Left renal pelvis (tissue), 4 donors: ENCODE measurements at regions not wholly inside any gene's neighbourhood (a gene's known extent, or its start where the extent isn't known, plus 50 kb on each side); places are given as distances from the start of the nearest gene placed in this dataset.

Experiments
- DNase-seq, 4 donors: peaks; one replicate each; pipeline ENCODE4 v3.0.0-alpha.2; 2013; ENCODE audit warnings: low read depth in 4 of 4, low spot score in 3 of 4

- DNase-seq = no peak
Measured at GRCh38 chr12:115163710-115164109, 479.7 kb upstream of the TBX3 start.

- DNase-seq = peak in 1 of 4 donors; percentile 6
Measured at GRCh38 chr12:115160271-115161128, 476.5 kb upstream of the TBX3 start.

- DNase-seq = no peak
Measured at GRCh38 chr12:115158816-115159215, 474.8 kb upstream of the TBX3 start.

GRCh38 chr12:115155665-115156645, 472.0 kb upstream of the TBX3 start:
- DNase-seq = no peak

- no peak for DNase-seq
Measured at GRCh38 chr12:115149685-115150378, 465.9 kb upstream of the TBX3 start.

- no peak for DNase-seq
Measured at GRCh38 chr12:115149279-115149678, 465.3 kb upstream of the TBX3 start.

GRCh38 chr12:115147916-115148315, 463.9 kb upstream of the TBX3 start:
- DNase-seq = no peak

- DNase-seq = no peak
Measured at GRCh38 chr12:115146453-115146852, 462.5 kb upstream of the TBX3 start.

GRCh38 chr12:115144425-115144824, 460.4 kb upstream of the TBX3 start:
- DNase-seq = no peak

GRCh38 chr12:115140981-115141655, 457.1 kb upstream of the TBX3 start:
- no peak for DNase-seq

GRCh38 chr12:115137812-115138521, 454.0 kb upstream of the TBX3 start:
- no peak for DNase-seq

GRCh38 chr12:115135800-115136211, 451.8 kb upstream of the TBX3 start:
- peak; percentile 5 to 25 (median 16) for DNase-seq

GRCh38 chr12:115134298-115134697, 450.3 kb upstream of the TBX3 start:
- DNase-seq = no peak

GRCh38 chr12:115132905-115133304, 448.9 kb upstream of the TBX3 start:
- DNase-seq = no peak

GRCh38 chr12:115132145-115132544, 448.2 kb upstream of the TBX3 start:
- DNase-seq = no peak

GRCh38 chr12:115129727-115130126, 445.8 kb upstream of the TBX3 start:
- DNase-seq = no peak

- no peak for DNase-seq
Measured at GRCh38 chr12:115121053-115121452, 437.1 kb upstream of the TBX3 start.

- no peak for DNase-seq
Measured at GRCh38 chr12:115118177-115118724, 434.3 kb upstream of the TBX3 start.

- no peak for DNase-seq
Measured at GRCh38 chr12:115114140-115114539, 430.2 kb upstream of the TBX3 start.
